IMR-90 (cell line): ENCODE measurements at regions not wholly inside any gene's neighbourhood (a gene's known extent, or its start where the extent isn't known, plus 50 kb on each side); places are given as distances from the start of the nearest gene placed in this dataset.

ENCODE experiments used
- ATAC-seq: fragments of 200-7000 bp; cut with Tn5 transposase; 2 replicates; pipeline ENCODE4 v1.9.1; 2020; ENCODE audit warnings: low read depth, mild to moderate bottlenecking, moderate library complexity
- BruUV-seq: library from RNA; stranded (reverse); fragments of 400-500 nt; replicated peaks from 2 replicates; lab custom pipeline; 2021; lab: Mats Ljungman, UMichigan
- CTCF ChIA-PET: fragments of 300-600 bp; formaldehyde crosslinking; extraction: SDS; loops from one replicate; lab custom pipeline; 2021; ENCODE audit warnings: antibody characterized with exemption; lab: Yijun Ruan, JAX
- POLR2A ChIA-PET: fragments of 300-600 bp; sonication (Branson Sonifier 250); formaldehyde crosslinking; loops from one replicate; lab custom pipeline; 2022; ENCODE audit warnings: antibody characterized with exemption; ENCODE audit not compliant: unreplicated experiment; lab: Charles Lee
- DNase-seq: peaks from one replicate; pipeline ENCODE4 v3.0.0; 2013
- H2AFZ ChIP-seq: replicated peaks from 2 replicates; pipeline ENCODE3; 2013; ENCODE audit warnings: low read length, mild to moderate bottlenecking; ENCODE audit not compliant: poor library complexity
- H2AK5ac ChIP-seq: 2 replicates; pipeline ENCODE4 v1.6.1; 2013; ENCODE audit warnings: low read depth, low read length, inconsistent platforms
- H2AK9ac ChIP-seq: replicated peaks from 2 replicates; pipeline ENCODE3; 2013; ENCODE audit warnings: mild to moderate bottlenecking, low read depth, low read length, moderate library complexity; ENCODE audit not compliant: poor library complexity
- H2BK120ac ChIP-seq: 2 replicates; pipeline ENCODE4 v1.6.1; 2013; ENCODE audit warnings: low read depth, low read length, inconsistent platforms
- H2BK15ac ChIP-seq: 3 replicates; pipeline ENCODE4 v1.6.1; 2013; ENCODE audit warnings: low read depth, low read length, inconsistent platforms
- H2BK20ac ChIP-seq: 2 replicates; pipeline ENCODE4 v1.6.1; 2013; ENCODE audit warnings: low read depth, mild to moderate bottlenecking, inconsistent platforms, low read length, moderate library complexity
- H2BK5ac ChIP-seq: 2 replicates; pipeline ENCODE4 v1.6.1; 2013; ENCODE audit warnings: mild to moderate bottlenecking, low read depth, low read length, inconsistent platforms; ENCODE audit not compliant: poor library complexity, severe bottlenecking
- H3K14ac ChIP-seq: replicated peaks from 2 replicates; pipeline ENCODE4 v1.6.1; 2013; ENCODE audit warnings: low read depth, low read length, inconsistent platforms
- H3K18ac ChIP-seq: 2 replicates; pipeline ENCODE4 v1.6.1; 2013; ENCODE audit warnings: low read depth, low read length, control low read depth
- H3K23ac ChIP-seq: 2 replicates; pipeline ENCODE4 v1.6.1; 2013; ENCODE audit warnings: low read depth, low read length, inconsistent platforms
- H3K27ac ChIP-seq: 2 replicates; pipeline ENCODE4 v1.5.1; 2013; ENCODE audit warnings: mild to moderate bottlenecking, control low read depth, low read length; ENCODE audit not compliant: insufficient read depth
- H3K27me3 ChIP-seq: 2 replicates; pipeline ENCODE4 v1.6.1; 2013; ENCODE audit warnings: low read length; ENCODE audit not compliant: control insufficient read depth, insufficient read depth
- H3K36me3 ChIP-seq: 2 replicates; pipeline ENCODE4 v1.6.1; 2013; ENCODE audit warnings: low read length, mixed read lengths; ENCODE audit not compliant: control insufficient read depth, insufficient read depth
- H3K4ac ChIP-seq: 2 replicates; pipeline ENCODE4 v1.6.1; 2013; ENCODE audit warnings: low read depth, low read length, inconsistent platforms
- H3K4me1 ChIP-seq: 2 replicates; pipeline ENCODE4 v1.6.1; 2013; ENCODE audit warnings: low read length, mixed read lengths; ENCODE audit not compliant: control insufficient read depth, insufficient read depth
- H3K4me2 ChIP-seq: 2 replicates; pipeline ENCODE4 v1.6.1; 2013; ENCODE audit warnings: low read depth, mild to moderate bottlenecking, control low read depth, low read length, moderate library complexity
- H3K4me3 ChIP-seq: 2 replicates; pipeline ENCODE4 v1.5.1; 2013; ENCODE audit warnings: low read depth, mild to moderate bottlenecking, control low read depth, low read length, moderate library complexity; ENCODE audit not compliant: insufficient read depth
- H3K56ac ChIP-seq: 2 replicates; pipeline ENCODE4 v1.6.1; 2013; ENCODE audit warnings: low read length, inconsistent platforms; ENCODE audit not compliant: insufficient read depth; ENCODE audit errors: extremely low read depth
- H3K79me1 ChIP-seq, 2 experiments: 2 replicates each; pipeline ENCODE4 v1.6.1; 2013; ENCODE audit warnings: low read length in 2 of 2, inconsistent platforms in 1 of 2, low read depth in 1 of 2
- H3K9ac ChIP-seq: 2 replicates; pipeline ENCODE4 v1.6.1; 2013; ENCODE audit warnings: low read depth, low read length, control low read depth
- H3K9me1 ChIP-seq: 2 replicates; pipeline ENCODE4 v1.6.1; 2013; ENCODE audit warnings: low read length, inconsistent platforms; ENCODE audit not compliant: insufficient read depth
- H3K9me3 ChIP-seq: 2 replicates; pipeline ENCODE4 v1.6.1; 2013; ENCODE audit warnings: low read length; ENCODE audit not compliant: control insufficient read depth, insufficient read depth
- H4K20me1 ChIP-seq: 2 replicates; pipeline ENCODE4 v1.6.1; 2013; ENCODE audit warnings: low read length, inconsistent platforms; ENCODE audit not compliant: insufficient read depth
- H4K5ac ChIP-seq: 2 replicates; pipeline ENCODE4 v1.6.1; 2013; ENCODE audit warnings: mild to moderate bottlenecking, low read depth, low read length, control low read depth
- H4K8ac ChIP-seq, 2 experiments: 2 replicates each; pipeline ENCODE4 v1.6.1; 2013; ENCODE audit warnings: low read depth in 2 of 2, low read length in 2 of 2, control low read depth in 1 of 2, inconsistent platforms in 1 of 2
- H4K91ac ChIP-seq: 2 replicates; pipeline ENCODE4 v1.6.1; 2013; ENCODE audit warnings: low read depth, low read length, inconsistent platforms; ENCODE audit not compliant: insufficient read depth
- CEBPB ChIP-seq: IDR thresholded peaks from 2 replicates; pipeline ENCODE4 v1.6.1; 2012; ENCODE audit warnings: low read depth, low read length, improper control_type of control experiment
- CHD1 ChIP-seq: IDR thresholded peaks from 2 replicates; pipeline ENCODE4 v1.6.1; 2012; ENCODE audit warnings: low read depth, low read length, improper control_type of control experiment
- ELK1 ChIP-seq: fragments of 150-350 bp; IDR thresholded peaks from 2 replicates; pipeline ENCODE4 v1.6.1; 2016; ENCODE audit warnings: low read depth, mild to moderate bottlenecking, low read length, moderate library complexity, borderline replicate concordance
- MAFK ChIP-seq: IDR thresholded peaks from 2 replicates; pipeline ENCODE4 v1.6.1; 2012; ENCODE audit warnings: low read depth, low read length, improper control_type of control experiment
- MAZ ChIP-seq: IDR thresholded peaks from 2 replicates; pipeline ENCODE4 v1.6.1; 2012; ENCODE audit warnings: low read depth, mild to moderate bottlenecking, low read length, improper control_type of control experiment, moderate library complexity, borderline replicate concordance
- RAD21 ChIP-seq: IDR thresholded peaks from 2 replicates; pipeline ENCODE4 v1.6.1; 2012; ENCODE audit warnings: low read length, improper control_type of control experiment
- RCOR1 ChIP-seq: IDR thresholded peaks from 2 replicates; pipeline ENCODE4 v1.6.1; 2012; ENCODE audit warnings: mild to moderate bottlenecking, low read length, improper control_type of control experiment; ENCODE audit not compliant: insufficient replicate concordance
- RFX5 ChIP-seq: IDR thresholded peaks from 2 replicates; pipeline ENCODE4 v1.8.0; 2012; ENCODE audit warnings: low read depth, mild to moderate bottlenecking, low read length, moderate library complexity
- WGBS, 2 experiments: methylation state at CpG; one replicate each; pipeline versions ENCODE4 v1.1.5 to v1.1.7; 2013; ENCODE audit warnings: missing lambda C conversion rate in 2 of 2; ENCODE audit not compliant: insufficient read length in 1 of 2; ENCODE audit errors: extremely low coverage in 2 of 2; 5-methylcytosine and 5-hydroxymethylcytosine counted together
- dilution Hi-C: fragments of 300-500 bp; cut with HindIII; formaldehyde crosslinking; loops from one replicate; pipeline ENCODE4 v1.14.3; 2018; ENCODE audit warnings: low sequenced_read_pairs; ENCODE audit not compliant: unreplicated experiment
- in situ Hi-C: fragments of 300-500 bp; cut with MboI; formaldehyde crosslinking; loops from 3 replicates; pipeline ENCODE4 v1.14.3; 2019; ENCODE audit warnings: low sequenced_read_pairs, inconsistent platforms, mixed read lengths
- intact Hi-C: fragments of 100-400 bp; cut with micrococcal nuclease; formaldehyde crosslinking; loops from 2 replicates; pipeline ENCODE4 v1.10.0; 2022
- TF ChIP-seq, protein P1 (sequence below): conservative IDR thresholded peaks from 2 replicates; pipeline ENCODE4 v1.5.1; 2012; ENCODE audit warnings: mild to moderate bottlenecking, low read depth, low read length, improper control_type of control experiment
- TF ChIP-seq, protein P2 (sequence below): fragments of 150-350 bp; IDR thresholded peaks from 2 replicates; pipeline ENCODE4 v1.6.1; 2017; ENCODE audit warnings: mild to moderate bottlenecking, antibody characterized with exemption, low read length, low read depth

GRCh38 chr1:93740601-93741031, 59.0 kb upstream of the BCAR3 start:
- intact Hi-C loops = no loop called here
- Histone ChIP-seq H3K9me1 (peaks cover 7% of the 10 kb centered on the region), H2BK5ac (no peak overlapping the region), H3K4me2 (no peak overlapping the region), H3K9me3 (peaks cover 3% of the 10 kb centered on the region; the same call in 1 of the 2 replicates), H4K91ac (peak overlapping the region; percentile 81), H3K14ac (peak overlapping the region; percentile 31), H3K9ac (no peak overlapping the region), H2AFZ (peak overlapping the region; percentile 81), H3K27ac (no peak overlapping the region; the same call in 1 of the 2 replicates), H4K5ac (no peak overlapping the region), H4K20me1 (no peaks in the 10 kb centered on the region), H3K79me1 (peaks cover 0 to 4% of the 10 kb centered on the region in 2 experiments; a peak in 1 of 4 replicates), H3K36me3 (no peaks in the 10 kb centered on the region), H2BK120ac (peak overlapping the region; percentile 93), H2AK9ac (peak overlapping the region; percentile 44), H3K4me3 (no peak overlapping the region), H3K23ac (no peak overlapping the region), H3K27me3 (no peaks in the 10 kb centered on the region), H3K4ac (peak overlapping the region; percentile 46), H4K8ac (peak overlapping the region; percentile 28 to 88; a peak in 3 of 4 replicates), H3K18ac (no peak overlapping the region), H2BK20ac (peak overlapping the region; percentile 83), H2BK15ac (peak overlapping the region; percentile 86; the same call in 2 of the 3 replicates), H3K4me1 (peaks cover 14% of the 10 kb centered on the region), H2AK5ac (peak overlapping the region; percentile 96), H3K56ac (no peak overlapping the region)
- no TSS peak for BruUV-seq
- TF ChIP-seq RAD21 = no peak
- TF ChIP-seq, protein P1, sequence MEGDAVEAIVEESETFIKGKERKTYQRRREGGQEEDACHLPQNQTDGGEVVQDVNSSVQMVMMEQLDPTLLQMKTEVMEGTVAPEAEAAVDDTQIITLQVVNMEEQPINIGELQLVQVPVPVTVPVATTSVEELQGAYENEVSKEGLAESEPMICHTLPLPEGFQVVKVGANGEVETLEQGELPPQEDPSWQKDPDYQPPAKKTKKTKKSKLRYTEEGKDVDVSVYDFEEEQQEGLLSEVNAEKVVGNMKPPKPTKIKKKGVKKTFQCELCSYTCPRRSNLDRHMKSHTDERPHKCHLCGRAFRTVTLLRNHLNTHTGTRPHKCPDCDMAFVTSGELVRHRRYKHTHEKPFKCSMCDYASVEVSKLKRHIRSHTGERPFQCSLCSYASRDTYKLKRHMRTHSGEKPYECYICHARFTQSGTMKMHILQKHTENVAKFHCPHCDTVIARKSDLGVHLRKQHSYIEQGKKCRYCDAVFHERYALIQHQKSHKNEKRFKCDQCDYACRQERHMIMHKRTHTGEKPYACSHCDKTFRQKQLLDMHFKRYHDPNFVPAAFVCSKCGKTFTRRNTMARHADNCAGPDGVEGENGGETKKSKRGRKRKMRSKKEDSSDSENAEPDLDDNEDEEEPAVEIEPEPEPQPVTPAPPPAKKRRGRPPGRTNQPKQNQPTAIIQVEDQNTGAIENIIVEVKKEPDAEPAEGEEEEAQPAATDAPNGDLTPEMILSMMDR = no peak
- TF ChIP-seq CHD1 = no peak
- TF ChIP-seq MAZ = no peak
- TF ChIP-seq ELK1 = no peak
- TF ChIP-seq RCOR1 = no peak
- TF ChIP-seq, protein P2, sequence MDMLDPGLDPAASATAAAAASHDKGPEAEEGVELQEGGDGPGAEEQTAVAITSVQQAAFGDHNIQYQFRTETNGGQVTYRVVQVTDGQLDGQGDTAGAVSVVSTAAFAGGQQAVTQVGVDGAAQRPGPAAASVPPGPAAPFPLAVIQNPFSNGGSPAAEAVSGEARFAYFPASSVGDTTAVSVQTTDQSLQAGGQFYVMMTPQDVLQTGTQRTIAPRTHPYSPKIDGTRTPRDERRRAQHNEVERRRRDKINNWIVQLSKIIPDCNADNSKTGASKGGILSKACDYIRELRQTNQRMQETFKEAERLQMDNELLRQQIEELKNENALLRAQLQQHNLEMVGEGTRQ = no peak
- no peak for TF ChIP-seq MAFK
- no peak for TF ChIP-seq RFX5
- no peak for TF ChIP-seq CEBPB
- dilution Hi-C loops = no loop called here
- DNase-seq (peak; percentile 35), ATAC-seq (no peak)
- POLR2A ChIA-PET = no interaction called here
- in situ Hi-C loops = no loop called here
- 44% methylated on average over 9 of the region's 12 CpGs; no CpG with 5 or more reads in 1 of the 2 experiments for WGBS, 2 experiments
- CTCF ChIA-PET = no interaction called here
